SU-DHL-6 (cell line): ENCODE measurements at regions not wholly inside any gene's neighbourhood (a gene's known extent, or its start where the extent isn't known, plus 50 kb on each side); places are given as distances from the start of the nearest gene placed in this dataset.

ENCODE experiments used
- H2AFZ ChIP-seq: fragments of 200-600 bp; sonication (generic); 2 replicates; pipeline ENCODE4 v1.6.1; 2014; ENCODE audit warnings: low read depth, mild to moderate bottlenecking, moderate library complexity, mixed read lengths, antibody characterized with exemption, low read length; ENCODE audit not compliant: severe bottlenecking
- H3F3A ChIP-seq: fragments of 200-600 bp; shearing (Covaris generic); 2 replicates; pipeline ENCODE4 v1.6.0; 2016; ENCODE audit warnings: antibody characterized with exemption, mild to moderate bottlenecking; ENCODE audit not compliant: insufficient read depth
- H3K27ac ChIP-seq: fragments of 200-600 bp; sonication (generic); 2 replicates; pipeline ENCODE4 v1.5.1; 2016; ENCODE audit warnings: low read depth, mild to moderate bottlenecking, low read length, moderate library complexity, mixed read lengths
- H3K27me3 ChIP-seq: fragments of 200-600 bp; sonication (generic), shearing (Covaris generic); 2 replicates; pipeline ENCODE4 v1.6.0; 2014; ENCODE audit warnings: mild to moderate bottlenecking, low read length
- H3K36me3 ChIP-seq: fragments of 200-600 bp; sonication (generic); 2 replicates; pipeline ENCODE4 v1.6.1; 2014; ENCODE audit warnings: mild to moderate bottlenecking, low read length, mixed read lengths
- H3K4me2 ChIP-seq: fragments of 300-600, 200-600 bp; shearing (Covaris generic), sonication (generic); 2 replicates; pipeline ENCODE4 v1.6.0; 2014; ENCODE audit warnings: low read length, low read depth, mild to moderate bottlenecking; ENCODE audit not compliant: poor library complexity, severe bottlenecking
- H3K4me3 ChIP-seq: fragments of 200-600 bp; sonication (generic); 2 replicates; pipeline ENCODE4 v1.5.1; 2014; ENCODE audit warnings: antibody characterized with exemption, low read length, mild to moderate bottlenecking, mixed read lengths; ENCODE audit not compliant: insufficient read depth, poor library complexity, severe bottlenecking
- H3K79me2 ChIP-seq: fragments of 200-600 bp; sonication (generic); 2 replicates; pipeline ENCODE4 v1.6.1; 2014; ENCODE audit warnings: mild to moderate bottlenecking, low read length, moderate library complexity; ENCODE audit not compliant: insufficient read depth
- H3K9ac ChIP-seq: fragments of 200-600 bp; sonication (generic); 2 replicates; pipeline ENCODE4 v1.7.0; 2014; ENCODE audit warnings: mild to moderate bottlenecking, low read length
- H3K9me2 ChIP-seq: fragments of 200-600 bp; sonication (generic); replicated peaks from 2 replicates; pipeline ENCODE4 v1.6.1; 2014; ENCODE audit warnings: low read length; ENCODE audit not compliant: insufficient read depth
- H3K9me3 ChIP-seq: fragments of 200-600 bp; sonication (generic); 2 replicates; pipeline ENCODE4 v1.6.1; 2014; ENCODE audit warnings: low read length, mixed read lengths; ENCODE audit not compliant: insufficient read depth
- H4K20me1 ChIP-seq: fragments of 200-600 bp; sonication (generic); 2 replicates; pipeline ENCODE4 v1.6.1; 2014; ENCODE audit warnings: low read depth, mild to moderate bottlenecking, antibody characterized with exemption, low read length, moderate library complexity, mixed read lengths
- CTCF ChIP-seq: fragments of 200-600 bp; sonication (generic); IDR thresholded peaks from one replicate; pipeline ENCODE4 v1.5.1; 2017; ENCODE audit warnings: antibody characterized with exemption, mild to moderate bottlenecking, low read length, moderate library complexity; ENCODE audit not compliant: insufficient read depth, poor library complexity, severe bottlenecking
- EZH2phosphoT487 ChIP-seq: fragments of 200-600 bp; sonication (generic), shearing (Covaris generic); conservative IDR thresholded peaks from 2 replicates; pipeline ENCODE4 v1.6.1; 2018; ENCODE audit warnings: mild to moderate bottlenecking, antibody characterized with exemption, low read length, moderate library complexity, mixed read lengths

GRCh38 chr7:24005517-24005916 lies 278.5 kb upstream of the NPY start:
- no peaks in the 10 kb centered on the region for H3K36me3 ChIP-seq
- no peaks in the 10 kb centered on the region for H3F3A ChIP-seq
- H3K27ac ChIP-seq: no peak overlapping the region
- no peak overlapping the region for H2AFZ ChIP-seq
- no peaks in the 10 kb centered on the region for H3K27me3 ChIP-seq
- no peak for TF ChIP-seq CTCF
- TF ChIP-seq EZH2phosphoT487: no peak
- no peaks in the 10 kb centered on the region for H3K9me3 ChIP-seq
- no peak overlapping the region for H3K9ac ChIP-seq
- no peaks in the 10 kb centered on the region for H4K20me1 ChIP-seq
- no peaks in the 10 kb centered on the region for H3K9me2 ChIP-seq
- H3K4me2 ChIP-seq: no peak overlapping the region
- H3K79me2 ChIP-seq: no peaks in the 10 kb centered on the region
- no peak overlapping the region for H3K4me3 ChIP-seq

- Histone ChIP-seq H3F3A (no peaks in the 10 kb centered on the region), H3K27me3 (no peaks in the 10 kb centered on the region), H3K27ac (no peak overlapping the region), H3K4me3 (no peak overlapping the region), H3K9me3 (no peaks in the 10 kb centered on the region), H2AFZ (no peak overlapping the region), H3K9ac (no peak overlapping the region), H4K20me1 (no peaks in the 10 kb centered on the region), H3K36me3 (no peaks in the 10 kb centered on the region), H3K79me2 (no peaks in the 10 kb centered on the region), H3K9me2 (no peaks in the 10 kb centered on the region), H3K4me2 (no peak overlapping the region)
- TF ChIP-seq EZH2phosphoT487 (no peak), CTCF (no peak)
Observed at GRCh38 chr7:24010495-24010894, 273.5 kb upstream of the NPY start.

GRCh38 chr7:24017519-24017918 lies 266.5 kb upstream of the NPY start:
- TF ChIP-seq EZH2phosphoT487 (no peak), CTCF (no peak)

More at GRCh38 chr7:24017519-24017918, 266.5 kb upstream of the NPY start:
- H3K4me2 ChIP-seq: no peak overlapping the region
- H3K9me3 ChIP-seq: no peaks in the 10 kb centered on the region
- no peak overlapping the region for H3K4me3 ChIP-seq
- no peak overlapping the region for H3K27ac ChIP-seq
- no peaks in the 10 kb centered on the region for H3F3A ChIP-seq
- no peaks in the 10 kb centered on the region for H3K27me3 ChIP-seq
- no peaks in the 10 kb centered on the region for H4K20me1 ChIP-seq
- H3K9me2 ChIP-seq: no peaks in the 10 kb centered on the region
- H3K36me3 ChIP-seq: no peaks in the 10 kb centered on the region
- H3K9ac ChIP-seq: no peak overlapping the region
- no peaks in the 10 kb centered on the region for H3K79me2 ChIP-seq
- H2AFZ ChIP-seq: no peak overlapping the region
